K562 (cell line): ENCODE measurements at regions not wholly inside any gene's neighbourhood (a gene's known extent, or its start where the extent isn't known, plus 50 kb on each side); places are given as distances from the start of the nearest gene placed in this dataset.

Experiments
- ATAC-seq: fragments of 200-7000 bp; cut with Tn5 transposase; 3 replicates; pipeline ENCODE4 v1.9.1; 2020; ENCODE audit warnings: moderate library complexity
- BruUV-seq: library from RNA; stranded (reverse); fragments of 400-500 nt; replicated peaks from 2 replicates; lab custom pipeline; 2021; lab: Mats Ljungman, UMichigan
- CTCF ChIA-PET: fragments of 300-600 bp; formaldehyde crosslinking; extraction: SDS; loops from one replicate; lab custom pipeline; 2021; ENCODE audit warnings: low intra/inter-chr PET ratio; lab: Yijun Ruan, JAX
- POLR2A ChIA-PET: fragments of 300-600, 350-650 bp; sonication (Branson Sonifier 250); formaldehyde crosslinking; extraction: SDS; loops from one replicate; lab custom pipeline; 2021; ENCODE audit warnings: antibody characterized with exemption, inconsistent platforms; lab: Yijun Ruan, JAX
- DNase-seq, 4 experiments: peaks; one replicate each; pipeline versions ENCODE4 v3.0.0 to v3.0.0-alpha.2; 2011 to 2018; ENCODE audit warnings: low spot score in 3 of 4, mixed read lengths in 3 of 4; ENCODE audit errors: extremely low read depth in 1 of 4
- FAIRE-seq: peaks from 2 replicates; lab custom pipeline; 2011; peaks lifted over from hg19 to GRCh38; lab: Jason Lieb, UNC
- H2AFZ ChIP-seq: 2 replicates; pipeline ENCODE4 v1.6.0; 2011; ENCODE audit warnings: low read depth, low read length, control low read depth, inconsistent platforms
- H3K27ac ChIP-seq: fragments of 200-600 bp; 3 replicates; pipeline ENCODE4 v1.8.0; 2011; ENCODE audit warnings: low read depth, mild to moderate bottlenecking, control low read depth, inconsistent platforms, low read length, moderate library complexity, mixed read lengths; ENCODE audit errors: extremely low read depth
- H3K27me3 ChIP-seq, 2 experiments: fragments of 300-600 bp in 1 of 2; 2 replicates in 1 of 2; 3 replicates in 1 of 2; pipeline versions ENCODE4 v1.6.0 to v1.8.0; 2011; ENCODE audit warnings: inconsistent platforms in 2 of 2, low read length in 2 of 2, mild to moderate bottlenecking in 1 of 2, mixed read lengths in 1 of 2, moderate library complexity in 1 of 2; ENCODE audit not compliant: control insufficient read depth in 2 of 2, insufficient read depth in 2 of 2
- H3K36me3 ChIP-seq: fragments of 300-600 bp; 3 replicates; pipeline ENCODE4 v1.8.0; 2011; ENCODE audit warnings: mild to moderate bottlenecking, low read length, inconsistent platforms; ENCODE audit not compliant: control insufficient read depth, insufficient read depth
- H3K4me1 ChIP-seq, 2 experiments: fragments of 200-600 bp in 1 of 2; replicated peaks in 1 of 2; 2 replicates in 1 of 2; 3 replicates in 1 of 2; pipeline versions ENCODE4 v1.5.1 to v1.8.0; 2011; ENCODE audit warnings: inconsistent platforms in 2 of 2, low read length in 2 of 2, mild to moderate bottlenecking in 1 of 2, mixed read lengths in 1 of 2, moderate library complexity in 1 of 2; ENCODE audit not compliant: control insufficient read depth in 2 of 2, insufficient read depth in 2 of 2
- H3K4me2 ChIP-seq: 2 replicates; pipeline ENCODE4 v1.6.1; 2011; ENCODE audit warnings: low read length, control low read depth, inconsistent platforms, mixed read lengths; ENCODE audit not compliant: insufficient read depth
- H3K4me3 ChIP-seq: fragments of 200-600 bp; sonication (generic), shearing (Covaris generic); 2 replicates; pipeline ENCODE4 v1.5.1; 2016; ENCODE audit warnings: control low read depth, inconsistent platforms
- H3K79me2 ChIP-seq: fragments of 200-600 bp; 3 replicates; pipeline ENCODE4 v1.8.0; 2011; ENCODE audit warnings: low read length, inconsistent platforms; ENCODE audit not compliant: control insufficient read depth, insufficient read depth
- H3K9ac ChIP-seq, 2 experiments: 2 replicates each; pipeline versions ENCODE4 v1.6.0 to v1.6.1; 2011; ENCODE audit warnings: low read depth in 2 of 2, low read length in 2 of 2, control low read depth in 1 of 2, inconsistent platforms in 1 of 2, mild to moderate bottlenecking in 1 of 2, mixed read lengths in 1 of 2; ENCODE audit not compliant: insufficient read depth in 1 of 2
- H3K9me1 ChIP-seq: one replicate; pipeline ENCODE4 v1.6.0; 2011; ENCODE audit warnings: inconsistent platforms, mild to moderate bottlenecking, low read length, moderate library complexity; ENCODE audit not compliant: control insufficient read depth, insufficient read depth
- H3K9me3 ChIP-seq: replicated peaks from 2 replicates; pipeline ENCODE4 v1.5.1; 2011; ENCODE audit warnings: low read depth, low read length, inconsistent platforms; ENCODE audit not compliant: control insufficient read depth, insufficient read depth
- H4K20me1 ChIP-seq: replicated peaks from 2 replicates; pipeline ENCODE4 v1.6.1; 2011; ENCODE audit warnings: low read length, inconsistent platforms, mixed read lengths; ENCODE audit not compliant: control insufficient read depth, insufficient read depth
- PBX2 ChIP-seq, 2 experiments: IDR thresholded peaks in 1 of 2; conservative IDR thresholded peaks in 1 of 2; 2 replicates each; pipeline ENCODE4 v1.6.1; 2016; ENCODE audit warnings: low read depth in 2 of 2, mild to moderate bottlenecking in 1 of 2, missing compliant biosample characterization in 1 of 2, missing genetic modification characterization in 1 of 2, moderate library complexity in 1 of 2
- RBM25 ChIP-seq: fragments of 200-400 bp; formaldehyde crosslinking; IDR thresholded peaks from 2 replicates; pipeline ENCODE4 v1.6.1; 2018; ENCODE audit warnings: low read length, low read depth, moderate library complexity; ENCODE audit not compliant: severe bottlenecking
- WGBS: fragments of 100-300 bp; shearing (Covaris generic); methylation state at CpG from one replicate; pipeline ENCODE4 v1.1.6; 2016; ENCODE audit warnings: low coverage, mixed read lengths; ENCODE audit not compliant: insufficient coverage; ENCODE audit errors: missing lambda C conversion rate; 5-methylcytosine and 5-hydroxymethylcytosine counted together
- in situ Hi-C: fragments of 300-500 bp; cut with MboI; formaldehyde crosslinking; loops from 4 replicates; pipeline ENCODE4 v1.15.0; 2018; ENCODE audit warnings: inconsistent platforms, mixed read lengths
- intact Hi-C: fragments of 100-400 bp; cut with micrococcal nuclease; formaldehyde crosslinking; loops from 2 replicates; pipeline ENCODE4 v1.14.2; 2022
- TF ChIP-seq, protein P1 (sequence below), 2 experiments: fragments of 450-650 bp; IDR thresholded peaks; 2 replicates each; pipeline ENCODE4 v1.6.1; 2016

GRCh38 chr6:37100745-37101144 lies 69.2 kb upstream of the PIM1 start:
- ChIA-PET CTCF (no interaction called here), POLR2A (no interaction called here)
- no peaks in the 10 kb centered on the region for H3K9me3 ChIP-seq
- H4K20me1 ChIP-seq = no peaks in the 10 kb centered on the region
- H3K9ac ChIP-seq = no peak overlapping the region
- WGBS = 37% methylated on average over 3 of the region's 6 CpGs
- no peak for TF ChIP-seq PBX2 (CRISPR knock-in tag; IDR thresholded peaks at IDR 0.05; ENCODE audit: low read depth)
- TF ChIP-seq PBX2 (tag; conservative IDR thresholded peaks at IDR 0.05; ENCODE audit: low read depth) = no peak
- TF ChIP-seq, protein P1, sequence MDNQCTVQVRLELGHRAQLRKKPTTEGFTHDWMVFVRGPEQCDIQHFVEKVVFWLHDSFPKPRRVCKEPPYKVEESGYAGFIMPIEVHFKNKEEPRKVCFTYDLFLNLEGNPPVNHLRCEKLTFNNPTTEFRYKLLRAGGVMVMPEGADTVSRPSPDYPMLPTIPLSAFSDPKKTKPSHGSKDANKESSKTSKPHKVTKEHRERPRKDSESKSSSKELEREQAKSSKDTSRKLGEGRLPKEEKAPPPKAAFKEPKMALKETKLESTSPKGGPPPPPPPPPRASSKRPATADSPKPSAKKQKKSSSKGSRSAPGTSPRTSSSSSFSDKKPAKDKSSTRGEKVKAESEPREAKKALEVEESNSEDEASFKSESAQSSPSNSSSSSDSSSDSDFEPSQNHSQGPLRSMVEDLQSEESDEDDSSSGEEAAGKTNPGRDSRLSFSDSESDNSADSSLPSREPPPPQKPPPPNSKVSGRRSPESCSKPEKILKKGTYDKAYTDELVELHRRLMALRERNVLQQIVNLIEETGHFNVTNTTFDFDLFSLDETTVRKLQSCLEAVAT (IDR thresholded peaks at IDR 0.05) = peak in 1 of 2 experiments; percentile 63; a peak in 1 of 4 replicates
- TF ChIP-seq RBM25 = peak; percentile 12
- no peaks in the 10 kb centered on the region for H3K27me3 ChIP-seq
- no TSS peak for BruUV-seq
- no peak for ATAC-seq
- H2AFZ ChIP-seq = peak overlapping the region; percentile 42; the same call in 1 of the 2 replicates
- no peak overlapping the region for H3K4me3 ChIP-seq
- DNase-seq = no peak
- H3K27ac ChIP-seq = no peak overlapping the region
- H3K79me2 ChIP-seq = no peaks in the 10 kb centered on the region
- in situ Hi-C loops = no loop called here
- no peaks in the 10 kb centered on the region for H3K36me3 ChIP-seq
- intact Hi-C loops = loop anchor here (5.0 kb wide), 1 partner anchor 72 kb away; the partner anchor contains the start of gene PIM1
- no peak for FAIRE-seq
- H3K9me1 ChIP-seq = no peaks in the 10 kb centered on the region
- H3K4me2 ChIP-seq = no peak overlapping the region; the same call in 1 of the 2 replicates
- H3K4me1 ChIP-seq = peaks cover 36 to 42% of the 10 kb centered on the region in 2 experiments
